HEK293 (cell line): ENCODE measurements at regions not wholly inside any gene's neighbourhood (a gene's known extent, or its start where the extent isn't known, plus 50 kb on each side); places are given as distances from the start of the nearest gene placed in this dataset.

Experiments
- CTCF ChIA-PET: fragments of 350-600 bp; formaldehyde crosslinking; extraction: SDS; loops from one replicate; lab custom pipeline; 2021; ENCODE audit warnings: antibody characterized with exemption; lab: Yijun Ruan, JAX
- POLR2A ChIA-PET: fragments of 300-600 bp; formaldehyde crosslinking; extraction: SDS; loops from one replicate; lab custom pipeline; 2020; ENCODE audit warnings: antibody characterized with exemption, inconsistent platforms; lab: Yijun Ruan, JAX
- H3K27ac ChIP-seq: fragments of 200-500 bp; sonication (Bioruptor generic); 2 replicates; pipeline ENCODE4 v1.5.1; 2014; ENCODE audit warnings: low read depth, low read length, control low read depth, inconsistent platforms; ENCODE audit errors: extremely low read depth
- H3K36me3 ChIP-seq, 2 experiments: fragments of 200-500 bp in 1 of 2; sonication (Bioruptor generic) in 1 of 2; 1 replicate in 1 of 2; 2 replicates in 1 of 2; pipeline ENCODE4 v1.5.1; 2014 to 2017; ENCODE audit warnings: inconsistent platforms in 2 of 2, low read length in 2 of 2; ENCODE audit not compliant: control insufficient read depth in 2 of 2, insufficient read depth in 1 of 2
- H3K4me1 ChIP-seq: fragments of 200-500 bp; sonication (Bioruptor generic); 2 replicates; pipeline ENCODE4 v1.5.1; 2014; ENCODE audit warnings: mild to moderate bottlenecking, low read length, inconsistent platforms; ENCODE audit not compliant: control insufficient read depth, insufficient read depth
- H3K4me3 ChIP-seq: 2 replicates; pipeline ENCODE4 v1.5.1; 2011; ENCODE audit warnings: low read depth, mild to moderate bottlenecking, control low read depth, low read length, moderate library complexity
- H3K9me3 ChIP-seq: fragments of 200-500 bp; sonication (Bioruptor generic); 2 replicates; pipeline ENCODE4 v1.5.1; 2014; ENCODE audit warnings: low read depth, low read length, inconsistent platforms; ENCODE audit not compliant: control insufficient read depth, insufficient read depth
- GLIS2 ChIP-seq: fragments of 450-650 bp; formaldehyde crosslinking; IDR thresholded peaks from 2 replicates; pipeline ENCODE4 v1.5.1; 2016; ENCODE audit warnings: missing biosample characterization, missing genetic modification characterization
- HOXD13 ChIP-seq: sonication (generic); formaldehyde crosslinking; IDR thresholded peaks from 2 replicates; pipeline ENCODE4 v1.8.0; 2022; ENCODE audit warnings: missing genetic modification reagents, borderline replicate concordance
- RBAK ChIP-seq: fragments of 450-650 bp; formaldehyde crosslinking; IDR thresholded peaks from 2 replicates; pipeline ENCODE4 v1.5.1; 2016; ENCODE audit warnings: missing biosample characterization, missing genetic modification characterization
- SCRT1 ChIP-seq: fragments of 450-650 bp; formaldehyde crosslinking; IDR thresholded peaks from 2 replicates; pipeline ENCODE4 v1.5.1; 2016; ENCODE audit warnings: missing biosample characterization, missing genetic modification characterization, borderline replicate concordance
- YY1 ChIP-seq: fragments of 450-650 bp; formaldehyde crosslinking; IDR thresholded peaks from 2 replicates; pipeline ENCODE4 v1.5.1; 2018; ENCODE audit warnings: missing biosample characterization, missing genetic modification characterization
- ZBTB17 ChIP-seq: fragments of 450-650 bp; formaldehyde crosslinking; IDR thresholded peaks from 2 replicates; pipeline ENCODE4 v1.5.1; 2016; ENCODE audit warnings: missing biosample characterization, missing genetic modification characterization
- ZFP37 ChIP-seq: fragments of 450-650 bp; formaldehyde crosslinking; IDR thresholded peaks from 2 replicates; pipeline ENCODE4 v1.5.1; 2016; ENCODE audit warnings: missing biosample characterization, missing genetic modification characterization
- ZNF112 ChIP-seq: fragments of 450-650 bp; formaldehyde crosslinking; IDR thresholded peaks from 2 replicates; pipeline ENCODE4 v1.5.0; 2017; ENCODE audit warnings: missing biosample characterization, missing genetic modification characterization
- ZNF121 ChIP-seq: fragments of 450-650 bp; formaldehyde crosslinking; IDR thresholded peaks from 2 replicates; pipeline ENCODE4 v1.5.1; 2016; ENCODE audit warnings: missing biosample characterization, missing genetic modification characterization
- ZNF175 ChIP-seq: fragments of 450-650 bp; formaldehyde crosslinking; IDR thresholded peaks from 2 replicates; pipeline ENCODE4 v1.5.1; 2016; ENCODE audit warnings: missing biosample characterization, missing genetic modification characterization
- ZNF214 ChIP-seq: fragments of 450-650 bp; formaldehyde crosslinking; IDR thresholded peaks from 2 replicates; pipeline ENCODE4 v1.5.1; 2017; ENCODE audit warnings: missing biosample characterization, mild to moderate bottlenecking, missing genetic modification characterization, borderline replicate concordance
- ZNF221 ChIP-seq: fragments of 450-650 bp; formaldehyde crosslinking; IDR thresholded peaks from 2 replicates; pipeline ENCODE4 v1.5.1; 2017; ENCODE audit warnings: missing biosample characterization, missing genetic modification characterization, borderline replicate concordance
- ZNF223 ChIP-seq: fragments of 450-650 bp; formaldehyde crosslinking; IDR thresholded peaks from 2 replicates; pipeline ENCODE4 v1.5.1; 2016; ENCODE audit warnings: missing biosample characterization, missing genetic modification characterization
- ZNF24 ChIP-seq: fragments of 450-650 bp; formaldehyde crosslinking; IDR thresholded peaks from 2 replicates; pipeline ENCODE4 v1.5.1; 2016; ENCODE audit warnings: missing biosample characterization, missing genetic modification characterization
- ZNF521 ChIP-seq: fragments of 450-650 bp; formaldehyde crosslinking; IDR thresholded peaks from 2 replicates; pipeline ENCODE4 v1.5.1; 2017; ENCODE audit warnings: missing biosample characterization, mild to moderate bottlenecking, missing genetic modification characterization
- ZNF529 ChIP-seq: fragments of 450-650 bp; formaldehyde crosslinking; IDR thresholded peaks from 2 replicates; pipeline ENCODE4 v1.5.1; 2017; ENCODE audit warnings: missing genetic modification characterization, missing biosample characterization; ENCODE audit not compliant: insufficient replicate concordance
- ZNF558 ChIP-seq: fragments of 450-650 bp; formaldehyde crosslinking; IDR thresholded peaks from 2 replicates; pipeline ENCODE4 v1.5.1; 2016; ENCODE audit warnings: missing biosample characterization, missing genetic modification characterization
- ZNF621 ChIP-seq: fragments of 450-650 bp; formaldehyde crosslinking; IDR thresholded peaks from 2 replicates; pipeline ENCODE4 v1.5.1; 2017; ENCODE audit warnings: missing biosample characterization, missing genetic modification characterization
- ZNF664 ChIP-seq: fragments of 450-650 bp; formaldehyde crosslinking; IDR thresholded peaks from 2 replicates; pipeline ENCODE4 v1.5.1; 2016; ENCODE audit warnings: missing biosample characterization, missing genetic modification characterization
- ZNF747 ChIP-seq: fragments of 450-650 bp; formaldehyde crosslinking; IDR thresholded peaks from 2 replicates; pipeline ENCODE4 v1.5.1; 2016; ENCODE audit warnings: missing biosample characterization, missing genetic modification characterization
- ZNF791 ChIP-seq: fragments of 450-650 bp; formaldehyde crosslinking; IDR thresholded peaks from 2 replicates; pipeline ENCODE4 v1.5.1; 2016; ENCODE audit warnings: missing biosample characterization, missing genetic modification characterization
- TF ChIP-seq, protein P1 (sequence below): fragments of 450-650 bp; formaldehyde crosslinking; IDR thresholded peaks from 2 replicates; pipeline ENCODE4 v1.5.0; 2017; ENCODE audit warnings: missing biosample characterization, missing genetic modification characterization, borderline replicate concordance
- TF ChIP-seq, protein P2 (sequence below): fragments of 450-650 bp; formaldehyde crosslinking; IDR thresholded peaks from 2 replicates; pipeline ENCODE4 v1.5.1; 2016; ENCODE audit warnings: missing biosample characterization, missing genetic modification characterization
- TF ChIP-seq, protein P3 (sequence below): fragments of 450-650 bp; formaldehyde crosslinking; IDR thresholded peaks from 2 replicates; pipeline ENCODE4 v1.5.1; 2016; ENCODE audit warnings: missing biosample characterization, missing genetic modification characterization
- TF ChIP-seq, protein P4 (sequence below): fragments of 450-650 bp; formaldehyde crosslinking; optimal IDR thresholded peaks from 2 replicates; pipeline ENCODE3; 2016; ENCODE audit warnings: missing biosample characterization, mild to moderate bottlenecking, missing genetic modification characterization

DNA sequence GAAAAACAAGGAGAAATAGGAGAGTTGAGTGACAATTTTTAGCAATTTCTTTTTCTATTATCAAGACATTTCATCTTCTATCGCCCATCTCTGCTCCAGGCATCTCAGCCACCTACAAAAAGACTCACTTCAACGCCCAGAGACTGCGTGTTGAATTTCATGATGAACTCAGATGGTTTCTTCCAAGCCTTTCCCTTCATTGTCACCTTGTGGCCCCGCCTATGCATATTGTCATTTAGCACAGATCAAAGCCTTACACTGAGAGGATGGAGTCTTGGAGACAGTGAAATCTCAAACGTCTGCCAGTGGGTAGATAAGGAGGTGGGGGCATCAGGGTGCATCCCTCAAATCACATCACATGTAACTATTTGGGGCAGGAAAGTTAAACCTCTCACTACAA lies 319.4 kb downstream of the SIPA1L2 start:
- no peak overlapping the region for H3K27ac ChIP-seq
- ChIA-PET POLR2A (no interaction called here), CTCF (no interaction called here)
- no peaks in the 10 kb centered on the region for H3K9me3 ChIP-seq
- H3K36me3 ChIP-seq: no peaks in the 10 kb centered on the region
- peaks cover 5% of the 10 kb centered on the region; the same call in 1 of the 2 replicates for H3K4me1 ChIP-seq
- TF ChIP-seq ZNF112 (no peak), ZNF121 (no peak), SCRT1 (no peak), ZNF791 (tag by site-specific recombination) (no peak), ZNF221 (tag by site-specific recombination) (no peak), ZBTB17 (tag by site-specific recombination) (no peak), ZNF175 (tag by site-specific recombination) (no peak), ZNF223 (tag by site-specific recombination) (no peak), ZFP37 (tag by site-specific recombination) (no peak), ZNF214 (tag by site-specific recombination) (no peak), ZNF747 (no peak), ZNF529 (tag by site-specific recombination) (no peak), ZNF621 (tag by site-specific recombination) (no peak), GLIS2 (tag by site-specific recombination) (no peak)
- TF ChIP-seq, protein P1, sequence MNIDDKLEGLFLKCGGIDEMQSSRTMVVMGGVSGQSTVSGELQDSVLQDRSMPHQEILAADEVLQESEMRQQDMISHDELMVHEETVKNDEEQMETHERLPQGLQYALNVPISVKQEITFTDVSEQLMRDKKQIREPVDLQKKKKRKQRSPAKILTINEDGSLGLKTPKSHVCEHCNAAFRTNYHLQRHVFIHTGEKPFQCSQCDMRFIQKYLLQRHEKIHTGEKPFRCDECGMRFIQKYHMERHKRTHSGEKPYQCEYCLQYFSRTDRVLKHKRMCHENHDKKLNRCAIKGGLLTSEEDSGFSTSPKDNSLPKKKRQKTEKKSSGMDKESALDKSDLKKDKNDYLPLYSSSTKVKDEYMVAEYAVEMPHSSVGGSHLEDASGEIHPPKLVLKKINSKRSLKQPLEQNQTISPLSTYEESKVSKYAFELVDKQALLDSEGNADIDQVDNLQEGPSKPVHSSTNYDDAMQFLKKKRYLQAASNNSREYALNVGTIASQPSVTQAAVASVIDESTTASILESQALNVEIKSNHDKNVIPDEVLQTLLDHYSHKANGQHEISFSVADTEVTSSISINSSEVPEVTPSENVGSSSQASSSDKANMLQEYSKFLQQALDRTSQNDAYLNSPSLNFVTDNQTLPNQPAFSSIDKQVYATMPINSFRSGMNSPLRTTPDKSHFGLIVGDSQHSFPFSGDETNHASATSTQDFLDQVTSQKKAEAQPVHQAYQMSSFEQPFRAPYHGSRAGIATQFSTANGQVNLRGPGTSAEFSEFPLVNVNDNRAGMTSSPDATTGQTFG (tag by site-specific recombination): no peak
- TF ChIP-seq, protein P2, sequence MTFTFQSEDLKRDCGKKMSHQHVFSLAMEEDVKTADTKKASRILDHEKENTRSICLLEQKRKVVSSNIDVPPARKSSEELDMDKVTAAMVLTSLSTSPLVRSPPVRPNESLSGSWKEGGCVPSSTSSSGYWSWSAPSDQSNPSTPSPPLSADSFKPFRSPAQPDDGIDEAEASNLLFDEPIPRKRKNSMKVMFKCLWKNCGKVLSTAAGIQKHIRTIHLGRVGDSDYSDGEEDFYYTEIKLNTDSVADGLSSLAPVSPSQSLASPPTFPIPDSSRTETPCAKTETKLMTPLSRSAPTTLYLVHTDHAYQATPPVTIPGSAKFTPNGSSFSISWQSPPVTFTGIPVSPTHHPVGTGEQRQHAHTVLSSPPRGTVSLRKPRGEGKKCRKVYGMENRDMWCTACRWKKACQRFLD: no peak
- TF ChIP-seq, protein P3, sequence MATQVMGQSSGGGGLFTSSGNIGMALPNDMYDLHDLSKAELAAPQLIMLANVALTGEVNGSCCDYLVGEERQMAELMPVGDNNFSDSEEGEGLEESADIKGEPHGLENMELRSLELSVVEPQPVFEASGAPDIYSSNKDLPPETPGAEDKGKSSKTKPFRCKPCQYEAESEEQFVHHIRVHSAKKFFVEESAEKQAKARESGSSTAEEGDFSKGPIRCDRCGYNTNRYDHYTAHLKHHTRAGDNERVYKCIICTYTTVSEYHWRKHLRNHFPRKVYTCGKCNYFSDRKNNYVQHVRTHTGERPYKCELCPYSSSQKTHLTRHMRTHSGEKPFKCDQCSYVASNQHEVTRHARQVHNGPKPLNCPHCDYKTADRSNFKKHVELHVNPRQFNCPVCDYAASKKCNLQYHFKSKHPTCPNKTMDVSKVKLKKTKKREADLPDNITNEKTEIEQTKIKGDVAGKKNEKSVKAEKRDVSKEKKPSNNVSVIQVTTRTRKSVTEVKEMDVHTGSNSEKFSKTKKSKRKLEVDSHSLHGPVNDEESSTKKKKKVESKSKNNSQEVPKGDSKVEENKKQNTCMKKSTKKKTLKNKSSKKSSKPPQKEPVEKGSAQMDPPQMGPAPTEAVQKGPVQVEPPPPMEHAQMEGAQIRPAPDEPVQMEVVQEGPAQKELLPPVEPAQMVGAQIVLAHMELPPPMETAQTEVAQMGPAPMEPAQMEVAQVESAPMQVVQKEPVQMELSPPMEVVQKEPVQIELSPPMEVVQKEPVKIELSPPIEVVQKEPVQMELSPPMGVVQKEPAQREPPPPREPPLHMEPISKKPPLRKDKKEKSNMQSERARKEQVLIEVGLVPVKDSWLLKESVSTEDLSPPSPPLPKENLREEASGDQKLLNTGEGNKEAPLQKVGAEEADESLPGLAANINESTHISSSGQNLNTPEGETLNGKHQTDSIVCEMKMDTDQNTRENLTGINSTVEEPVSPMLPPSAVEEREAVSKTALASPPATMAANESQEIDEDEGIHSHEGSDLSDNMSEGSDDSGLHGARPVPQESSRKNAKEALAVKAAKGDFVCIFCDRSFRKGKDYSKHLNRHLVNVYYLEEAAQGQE (tag by site-specific recombination): no peak
- H3K4me3 ChIP-seq: no peak overlapping the region

DNA sequence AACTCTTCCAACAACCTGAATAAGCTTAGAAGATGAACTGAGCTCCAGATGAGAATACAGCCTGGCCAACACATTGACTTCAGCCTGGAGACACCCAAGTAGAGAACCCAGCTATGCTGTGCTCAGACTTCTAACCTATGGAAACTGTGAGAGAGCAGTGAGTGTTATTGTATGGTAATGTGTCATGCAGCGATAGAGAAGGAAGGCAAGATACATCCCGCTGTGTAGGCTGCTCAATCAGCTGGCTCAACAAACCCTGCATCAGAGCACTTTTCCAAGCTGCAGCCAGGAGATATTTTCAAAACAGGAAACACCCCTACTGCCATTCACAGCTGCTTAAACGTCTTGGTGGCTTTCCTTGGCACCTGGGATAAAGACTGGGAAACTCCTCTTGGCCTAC lies 321.3 kb downstream of the SIPA1L2 start:
- H3K4me1 ChIP-seq: peaks cover 5% of the 10 kb centered on the region; the same call in 1 of the 2 replicates
- ChIA-PET POLR2A (no interaction called here), CTCF (interaction anchor here (0.5 to 0.7 kb wide), 2 partner anchors 22 to 592 kb away, joined by 3 read pairs; no protein-coding TSS in a partner anchor)

More for the DNA sequence above, 321.3 kb downstream of the SIPA1L2 start:
- Histone ChIP-seq H3K4me3 (no peak overlapping the region), H3K36me3 (no peaks in the 10 kb centered on the region), H3K9me3 (no peaks in the 10 kb centered on the region), H3K27ac (no peak overlapping the region)
- TF ChIP-seq HOXD13 (CRISPR knock-in tag) (no peak), ZNF664 (tag by site-specific recombination) (no peak), RBAK (tag by site-specific recombination) (no peak), ZNF558 (tag by site-specific recombination) (no peak), ZNF521 (no peak), ZNF24 (tag by site-specific recombination) (no peak), YY1 (tag by site-specific recombination) (no peak)
- TF ChIP-seq, protein P4, sequence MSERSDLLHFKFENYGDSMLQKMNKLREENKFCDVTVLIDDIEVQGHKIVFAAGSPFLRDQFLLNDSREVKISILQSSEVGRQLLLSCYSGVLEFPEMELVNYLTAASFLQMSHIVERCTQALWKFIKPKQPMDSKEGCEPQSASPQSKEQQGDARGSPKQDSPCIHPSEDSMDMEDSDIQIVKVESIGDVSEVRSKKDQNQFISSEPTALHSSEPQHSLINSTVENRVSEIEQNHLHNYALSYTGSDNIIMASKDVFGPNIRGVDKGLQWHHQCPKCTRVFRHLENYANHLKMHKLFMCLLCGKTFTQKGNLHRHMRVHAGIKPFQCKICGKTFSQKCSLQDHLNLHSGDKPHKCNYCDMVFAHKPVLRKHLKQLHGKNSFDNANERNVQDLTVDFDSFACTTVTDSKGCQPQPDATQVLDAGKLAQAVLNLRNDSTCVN: no peak
